HG03066 (cell line): ENCODE measurements at regions not wholly inside any gene's neighbourhood (a gene's known extent, or its start where the extent isn't known, plus 50 kb on each side); places are given as distances from the start of the nearest gene placed in this dataset.
"Not testable (repeated sequence)": the region's sequence is repeated elsewhere in the genome, so short reads cannot be mapped to it uniquely, and the experiment has no call there.

Experiments used
- ATAC-seq: cut with Tn5 transposase; IDR thresholded peaks from one replicate; pipeline ENCODE4 v1.9.1; 2021; ENCODE audit warnings: low read depth; ENCODE audit not compliant: unreplicated experiment

GRCh38 chr7:85914437-85914836 lies 727.6 kb upstream of the SEMA3D start:
- ATAC-seq, result no peak

- ATAC-seq, result no peak
These were observed 721.2 kb upstream of the SEMA3D start for GRCh38 chr7:85908051-85908450.

DNA sequence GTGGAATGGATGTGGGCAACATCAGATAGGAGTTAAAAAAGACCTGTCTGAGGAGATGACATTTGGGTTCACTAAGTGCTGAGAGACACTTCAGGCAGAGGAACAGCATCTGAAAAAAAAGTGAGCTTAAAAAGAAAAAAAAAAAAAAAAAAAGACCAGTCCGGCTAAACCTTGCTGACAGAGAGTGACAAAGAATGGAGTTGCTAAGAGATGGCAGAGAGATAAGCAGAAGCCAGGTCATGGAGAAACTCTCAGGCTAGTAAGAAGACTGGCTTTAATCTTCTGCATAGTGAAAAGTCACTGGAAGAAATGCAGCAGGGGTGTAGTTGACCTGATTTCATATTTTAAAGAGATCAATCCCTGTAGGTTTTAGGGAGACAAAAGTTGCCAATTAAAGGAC lies 711.1 kb upstream of the SEMA3D start:
- no peak for ATAC-seq

DNA sequence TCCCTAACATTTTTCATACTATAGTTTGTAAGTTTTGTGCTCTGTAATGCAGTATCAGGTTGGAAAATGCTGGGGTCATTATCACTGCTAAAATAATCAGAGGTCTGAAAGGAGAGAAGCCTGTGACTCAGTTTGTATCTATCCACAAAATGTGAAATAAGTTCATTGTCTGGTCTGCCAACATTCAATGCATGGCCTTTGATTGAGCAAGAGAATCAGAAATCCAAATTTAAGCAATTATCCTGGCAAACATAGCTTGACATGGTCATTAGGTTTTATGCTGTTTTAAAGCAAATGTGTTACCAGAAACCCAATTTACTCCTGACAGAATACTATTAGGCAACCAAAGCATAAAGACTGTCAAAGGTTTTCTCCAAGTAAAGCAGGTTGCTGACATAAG lies 709.7 kb upstream of the SEMA3D start:
- no peak for ATAC-seq

- ATAC-seq, result no peak
These were observed 709.0 kb upstream of the SEMA3D start for GRCh38 chr7:85895835-85896234.

DNA sequence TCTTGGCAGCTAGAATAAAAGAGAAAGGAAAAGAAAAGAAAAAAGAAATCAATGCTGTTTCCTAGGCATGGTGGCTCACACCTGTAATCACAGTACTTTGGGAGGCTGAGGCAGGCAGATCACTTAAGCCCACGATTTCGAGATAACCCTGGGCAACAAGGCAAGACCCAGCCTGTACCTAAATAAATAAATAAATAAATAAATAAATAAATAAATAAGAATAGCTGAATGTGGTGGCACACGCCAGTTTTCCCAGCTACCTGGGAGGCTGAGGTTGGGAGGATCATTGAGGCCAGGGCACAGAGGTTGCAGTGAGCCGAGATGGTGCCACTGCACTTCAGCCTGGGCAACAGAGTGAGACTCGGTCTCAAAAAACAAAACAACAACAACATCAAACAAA lies 705.0 kb upstream of the SEMA3D start:
- ATAC-seq, result not testable (repeated sequence)

DNA sequence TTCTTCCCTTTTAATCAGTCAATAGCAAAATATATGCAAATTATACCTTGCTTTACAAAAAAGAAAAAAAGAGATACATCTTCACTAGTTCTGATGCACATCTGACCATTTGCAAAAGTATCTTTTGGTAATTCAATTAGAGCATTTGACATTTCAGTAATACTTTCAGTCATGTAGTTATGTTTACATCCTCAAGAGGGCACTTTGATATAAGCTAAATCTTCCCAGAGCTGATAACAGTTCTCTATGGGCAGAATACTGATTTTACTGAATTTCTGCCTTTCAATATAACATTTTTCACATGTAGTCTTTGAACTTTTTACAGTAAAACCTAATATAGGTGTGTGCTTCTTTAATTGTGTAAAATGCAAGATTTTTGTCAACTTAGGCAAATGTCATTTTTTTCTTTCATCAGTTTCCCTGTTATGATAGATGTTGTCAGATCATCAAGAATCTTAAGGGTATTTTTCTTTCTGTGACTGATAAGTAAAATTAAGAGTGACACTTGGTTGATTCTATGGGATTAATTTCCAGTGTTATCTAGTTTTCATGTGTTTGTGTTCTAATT lies 703.5 kb upstream of the SEMA3D start:
- ATAC-seq, result peak; percentile 84

GRCh38 chr7:85887133-85887532 lies 700.3 kb upstream of the SEMA3D start:
- ATAC-seq, result no peak

DNA sequence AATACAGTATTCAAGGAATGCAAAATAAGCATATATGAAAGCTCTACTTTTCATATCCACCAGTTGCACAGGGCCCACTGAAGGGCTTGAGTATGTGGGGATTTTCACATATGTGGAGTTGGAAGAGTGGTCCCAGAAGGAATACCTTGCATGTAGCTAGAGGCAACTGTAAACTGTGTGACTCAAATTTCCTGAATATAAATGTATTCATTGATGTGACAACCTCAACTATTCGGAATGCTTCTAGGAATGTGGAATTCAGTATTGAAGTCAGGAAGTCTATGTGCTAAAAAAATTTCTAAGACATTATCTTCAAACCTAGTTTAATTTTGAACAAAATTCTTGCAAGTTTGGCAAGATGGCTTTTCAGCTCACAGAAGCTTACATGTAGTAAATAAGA lies 695.5 kb upstream of the SEMA3D start:
- ATAC-seq, result no peak

DNA sequence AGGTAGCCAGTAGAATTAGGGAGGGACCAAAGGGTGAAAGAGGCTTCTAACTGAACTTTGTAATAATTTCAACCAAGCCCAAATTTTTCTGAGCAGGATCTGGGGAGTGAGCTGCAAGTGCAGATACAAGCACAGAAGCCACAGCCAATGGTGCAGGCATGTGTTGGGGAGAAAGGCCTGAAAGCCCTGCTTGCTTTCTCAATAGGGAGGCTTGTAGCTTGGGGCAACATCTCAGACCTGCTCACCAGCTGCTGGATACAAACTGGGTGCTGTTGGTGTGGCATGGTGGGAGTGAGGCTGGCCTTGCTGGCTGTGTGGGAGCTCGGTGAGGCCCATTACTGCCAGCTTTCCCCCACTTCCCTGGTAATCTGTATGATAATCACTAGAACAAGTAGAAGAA lies 688.5 kb upstream of the SEMA3D start:
- ATAC-seq, result no peak

DNA sequence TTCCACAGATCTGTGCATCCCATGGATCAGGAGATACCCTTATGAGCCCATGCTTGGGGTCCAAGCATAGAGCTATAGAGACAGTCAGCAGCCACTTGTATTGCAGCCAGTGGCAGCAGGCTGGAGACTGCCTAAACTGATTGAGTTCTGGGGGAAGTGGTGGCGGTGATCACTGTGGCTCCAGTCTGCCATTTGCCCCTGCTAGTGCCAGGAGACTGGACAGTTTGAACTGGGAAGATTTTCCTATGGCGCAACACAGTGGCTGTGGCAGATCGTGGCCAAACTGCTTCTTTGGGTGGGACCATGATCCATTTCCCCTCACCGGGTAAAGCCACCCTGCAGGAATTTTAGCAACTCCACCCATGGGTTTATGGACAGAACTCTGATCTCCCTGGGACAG lies 679.7 kb upstream of the SEMA3D start:
- ATAC-seq, result no peak

GRCh38 chr7:85851571-85852193 lies 664.8 kb upstream of the SEMA3D start:
- ATAC-seq, result no peak

GRCh38 chr7:85850381-85850780 lies 663.5 kb upstream of the SEMA3D start:
- ATAC-seq, result no peak

GRCh38 chr7:85840554-85840953 lies 653.7 kb upstream of the SEMA3D start:
- no peak for ATAC-seq

GRCh38 chr7:85833066-85833465 lies 646.2 kb upstream of the SEMA3D start:
- no peak for ATAC-seq

DNA sequence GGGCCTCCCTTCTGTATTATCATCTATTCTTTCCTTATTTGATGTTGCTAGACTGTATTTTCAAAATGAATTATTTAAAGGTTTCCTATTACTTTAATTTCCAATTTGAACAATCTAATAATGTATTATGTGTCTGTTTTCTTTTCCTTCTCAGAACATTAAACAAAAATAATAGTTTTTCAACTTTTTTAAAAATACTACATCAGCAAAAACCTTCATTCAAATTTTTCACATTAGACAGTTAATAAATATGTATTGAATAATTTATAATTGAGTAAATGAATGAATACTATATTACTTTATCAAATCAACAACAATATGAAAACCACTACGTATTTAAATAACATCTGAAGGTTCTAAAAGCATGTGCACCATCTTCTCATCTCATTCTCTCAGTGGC lies 644.1 kb upstream of the SEMA3D start:
- ATAC-seq, result no peak

GRCh38 chr7:85829817-85830432 lies 643.1 kb upstream of the SEMA3D start:
- no peak for ATAC-seq

DNA sequence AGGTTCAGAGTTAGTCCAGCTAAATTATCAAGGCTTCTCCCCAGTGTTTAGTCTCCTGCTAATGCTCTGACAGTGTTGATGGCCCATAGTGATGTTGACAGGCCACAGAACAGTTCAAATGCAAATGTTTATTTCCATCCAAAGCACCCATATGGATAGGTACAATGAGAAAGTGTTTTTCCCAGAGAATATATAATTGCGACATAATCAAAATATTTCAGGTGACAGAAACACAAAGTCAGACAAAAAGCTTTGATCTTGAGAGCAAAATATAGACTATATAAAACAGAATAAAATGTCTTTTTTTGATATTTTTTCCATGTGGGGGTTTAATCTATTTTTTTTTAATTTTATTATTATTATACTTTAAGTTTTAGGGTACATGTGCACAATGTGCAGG lies 642.3 kb upstream of the SEMA3D start:
- ATAC-seq, result no peak

- ATAC-seq, result no peak
These were observed 641.8 kb upstream of the SEMA3D start for GRCh38 chr7:85828614-85829013.

GRCh38 chr7:85823396-85824080 lies 636.7 kb upstream of the SEMA3D start:
- no peak for ATAC-seq

DNA sequence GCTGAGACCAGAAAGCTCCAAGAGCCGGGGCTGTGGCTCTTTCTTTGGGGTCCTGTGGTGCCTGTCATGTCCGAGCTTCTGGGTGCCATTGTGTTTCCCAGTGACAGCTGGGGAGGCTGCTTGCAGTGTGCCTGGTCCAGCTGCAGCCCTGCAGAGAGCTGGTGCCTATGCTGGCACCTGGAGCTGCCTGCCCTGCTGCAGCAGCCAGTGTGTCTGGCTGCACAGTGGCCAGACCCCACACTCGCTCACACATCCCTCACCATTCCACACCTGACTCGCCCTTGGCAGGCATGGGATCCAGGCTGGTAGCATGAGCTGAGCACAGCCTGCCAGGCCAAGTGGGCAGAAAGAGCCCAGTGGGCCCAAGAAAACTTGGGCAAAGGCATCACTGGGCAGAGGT lies 635.1 kb upstream of the SEMA3D start:
- no peak for ATAC-seq
